Suprapubic skin (tissue), 4 donors: ENCODE measurements at regions not wholly inside any gene's neighbourhood (a gene's known extent, or its start where the extent isn't known, plus 50 kb on each side); places are given as distances from the start of the nearest gene placed in this dataset.

ENCODE experiments used
- DNase-seq, 2 donors: peaks; one replicate each; pipeline ENCODE4 v3.0.0-alpha.2; 2019; ENCODE audit warnings: low spot score in 2 of 2
- H3K27ac ChIP-seq: fragments of 200-600 bp; sonication (generic); one replicate; pipeline ENCODE4 v1.5.1; 2019
- H3K27me3 ChIP-seq: fragments of 200-600 bp; sonication (generic); one replicate; pipeline ENCODE4 v1.5.1; 2019
- H3K36me3 ChIP-seq: fragments of 200-600 bp; sonication (generic); one replicate; pipeline ENCODE4 v1.5.1; 2019
- H3K4me1 ChIP-seq: fragments of 200-600 bp; sonication (generic); one replicate; pipeline ENCODE4 v1.5.1; 2019
- H3K4me3 ChIP-seq: fragments of 200-600 bp; sonication (generic); one replicate; pipeline ENCODE4 v1.5.1; 2019; ENCODE audit warnings: mild to moderate bottlenecking
- H3K9me3 ChIP-seq: fragments of 200-600 bp; sonication (generic); one replicate; pipeline ENCODE4 v1.5.1; 2019
- EP300 ChIP-seq: sonication (generic); formaldehyde crosslinking; IDR thresholded peaks from one replicate; pipeline ENCODE4 v1.6.1; 2017; ENCODE audit warnings: antibody characterized with exemption
- POLR2A ChIP-seq, 2 donors: fragments of 450-650 bp; IDR thresholded peaks; one replicate each; pipeline ENCODE4 v1.6.1; 2017; ENCODE audit warnings: antibody characterized with exemption in 2 of 2, mild to moderate bottlenecking in 2 of 2, moderate library complexity in 2 of 2
- POLR2AphosphoS5 ChIP-seq, 3 donors: sonication (generic); formaldehyde crosslinking; IDR thresholded peaks; one replicate each; pipeline ENCODE4 v1.6.1; 2017; ENCODE audit warnings: antibody characterized with exemption in 3 of 3
- WGBS: methylation state at CpG from one replicate; pipeline ENCODE4 v1.1.5; 2018; 5-methylcytosine and 5-hydroxymethylcytosine counted together
- TF ChIP-seq, protein P1 (sequence below), 2 donors: fragments of 200-600 bp in 1 of 2; fragments of 450-650 bp in 1 of 2; sonication (generic) in 1 of 2; IDR thresholded peaks; one replicate each; pipeline ENCODE4 v1.5.1; 2016 to 2019; ENCODE audit warnings: antibody characterized with exemption in 2 of 2, mild to moderate bottlenecking in 1 of 2, moderate library complexity in 1 of 2

DNA sequence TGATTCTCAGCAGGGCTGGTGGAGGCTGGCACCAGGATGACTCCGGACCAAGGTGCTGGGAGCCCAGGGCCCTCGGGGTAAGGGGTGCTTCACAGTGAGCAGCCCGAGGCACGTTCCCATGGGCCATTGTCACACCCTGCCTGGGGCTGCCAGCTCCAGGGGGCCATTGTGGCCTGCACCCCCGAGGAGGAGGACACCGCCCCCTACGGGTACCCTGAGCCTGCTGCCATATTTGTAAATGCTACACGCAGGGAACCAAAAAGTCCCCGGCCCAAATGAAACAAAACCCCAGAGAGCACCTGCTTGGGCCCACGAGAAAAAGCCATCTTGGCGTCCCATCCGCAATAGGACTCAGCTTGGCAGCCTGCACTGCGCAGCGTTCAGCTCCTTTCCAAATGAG lies 64.7 kb upstream of the GATA5 start:
- WGBS, result 98% methylated on average over 7 of the region's 14 CpGs
- peaks cover 9% of the 10 kb centered on the region for H3K4me1 ChIP-seq
- H3K9me3 ChIP-seq, result no peaks in the 10 kb centered on the region
- H3K36me3 ChIP-seq, result no peaks in the 10 kb centered on the region
- DNase-seq, result no peak
- no peak overlapping the region for H3K4me3 ChIP-seq
- H3K27ac ChIP-seq, result no peak overlapping the region
- peaks cover 82% of the 10 kb centered on the region for H3K27me3 ChIP-seq
- TF ChIP-seq POLR2A (IDR thresholded peaks at IDR 0.05), result no peak
- TF ChIP-seq EP300, result no peak
- TF ChIP-seq, protein P1, sequence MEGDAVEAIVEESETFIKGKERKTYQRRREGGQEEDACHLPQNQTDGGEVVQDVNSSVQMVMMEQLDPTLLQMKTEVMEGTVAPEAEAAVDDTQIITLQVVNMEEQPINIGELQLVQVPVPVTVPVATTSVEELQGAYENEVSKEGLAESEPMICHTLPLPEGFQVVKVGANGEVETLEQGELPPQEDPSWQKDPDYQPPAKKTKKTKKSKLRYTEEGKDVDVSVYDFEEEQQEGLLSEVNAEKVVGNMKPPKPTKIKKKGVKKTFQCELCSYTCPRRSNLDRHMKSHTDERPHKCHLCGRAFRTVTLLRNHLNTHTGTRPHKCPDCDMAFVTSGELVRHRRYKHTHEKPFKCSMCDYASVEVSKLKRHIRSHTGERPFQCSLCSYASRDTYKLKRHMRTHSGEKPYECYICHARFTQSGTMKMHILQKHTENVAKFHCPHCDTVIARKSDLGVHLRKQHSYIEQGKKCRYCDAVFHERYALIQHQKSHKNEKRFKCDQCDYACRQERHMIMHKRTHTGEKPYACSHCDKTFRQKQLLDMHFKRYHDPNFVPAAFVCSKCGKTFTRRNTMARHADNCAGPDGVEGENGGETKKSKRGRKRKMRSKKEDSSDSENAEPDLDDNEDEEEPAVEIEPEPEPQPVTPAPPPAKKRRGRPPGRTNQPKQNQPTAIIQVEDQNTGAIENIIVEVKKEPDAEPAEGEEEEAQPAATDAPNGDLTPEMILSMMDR (IDR thresholded peaks at IDR 0.05), result no peak
- no peak for TF ChIP-seq POLR2AphosphoS5 (IDR thresholded peaks at IDR 0.05)

DNA sequence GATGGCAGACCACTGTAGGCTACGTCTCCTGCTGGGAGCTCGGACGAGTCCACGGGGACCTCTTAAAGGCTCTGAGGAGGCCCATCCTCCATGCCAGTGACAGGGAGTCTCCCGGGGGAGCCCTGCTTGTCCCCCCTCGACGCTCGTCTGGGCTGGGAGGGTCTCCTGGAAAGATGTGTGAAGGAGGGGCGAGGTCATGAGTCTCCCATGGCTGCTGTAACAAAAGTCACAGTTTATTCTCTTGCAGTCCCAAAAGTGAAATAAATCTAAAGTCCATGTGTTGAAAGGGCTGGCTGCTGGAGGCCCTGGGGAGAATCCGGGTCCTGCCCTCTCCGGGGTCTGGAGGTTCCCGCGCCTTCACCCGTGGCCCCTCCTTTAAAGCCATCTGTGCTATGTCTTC lies 67.1 kb upstream of the GATA5 start:
- no peak for DNase-seq
- 61% methylated on average over 9 of the region's 14 CpGs for WGBS
- no peaks in the 10 kb centered on the region for H3K9me3 ChIP-seq
- TF ChIP-seq POLR2A (IDR thresholded peaks at IDR 0.05), result no peak
- no peak for TF ChIP-seq EP300
- TF ChIP-seq POLR2AphosphoS5 (IDR thresholded peaks at IDR 0.05), result no peak
- TF ChIP-seq, protein P1 (IDR thresholded peaks at IDR 0.05), result no peak
- no peak overlapping the region for H3K27ac ChIP-seq
- H3K4me1 ChIP-seq, result peaks cover 9% of the 10 kb centered on the region
- H3K4me3 ChIP-seq, result no peak overlapping the region
- H3K36me3 ChIP-seq, result no peaks in the 10 kb centered on the region
- H3K27me3 ChIP-seq, result peaks cover 82% of the 10 kb centered on the region

DNA sequence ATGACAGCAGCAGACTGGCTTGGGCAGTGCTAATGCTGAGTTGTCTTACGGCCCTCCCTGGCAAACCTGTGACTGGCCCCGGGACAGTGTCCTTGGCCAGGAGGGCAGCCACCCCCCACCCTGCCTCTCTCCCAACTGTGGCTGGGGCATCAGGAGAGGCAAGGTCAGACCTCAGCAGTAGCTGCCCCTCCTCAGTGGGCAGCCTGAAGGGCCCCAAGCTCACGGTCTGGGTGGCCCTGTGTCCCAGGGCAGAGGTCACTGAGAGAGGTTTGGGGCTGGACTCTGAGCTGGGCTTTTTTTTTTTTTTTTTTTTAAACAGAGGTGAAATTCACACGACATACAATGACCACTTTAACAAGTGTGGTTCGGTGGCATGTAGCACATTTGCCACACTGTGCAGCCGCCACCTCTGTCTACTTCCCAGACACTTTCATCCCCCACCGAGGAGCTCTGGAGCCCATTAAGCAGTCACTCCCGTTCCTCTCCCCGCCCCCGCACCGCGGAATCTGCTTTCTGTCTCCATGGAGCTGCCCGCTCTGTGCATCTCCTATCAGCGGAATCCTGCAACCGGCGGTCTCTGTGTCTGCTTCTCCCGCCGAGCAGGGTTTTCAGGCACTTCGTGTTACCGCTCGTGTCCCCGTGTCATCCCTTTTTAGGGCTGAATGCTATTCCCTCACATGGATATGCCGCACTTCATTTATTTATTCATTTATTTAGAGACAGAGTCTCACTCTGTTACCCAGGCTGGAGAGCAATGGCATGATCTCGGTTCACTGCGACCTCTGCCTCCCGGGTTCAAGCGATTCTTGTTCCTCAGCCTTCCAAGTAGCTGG lies 67.9 kb upstream of the GATA5 start:
- WGBS, result 67% methylated on average over 27 of the region's 27 CpGs
- H3K9me3 ChIP-seq, result no peaks in the 10 kb centered on the region
- no peaks in the 10 kb centered on the region for H3K36me3 ChIP-seq
- H3K4me1 ChIP-seq, result peaks cover 9% of the 10 kb centered on the region
- H3K27ac ChIP-seq, result no peak overlapping the region
- TF ChIP-seq POLR2A (IDR thresholded peaks at IDR 0.05), result no peak
- TF ChIP-seq EP300, result no peak
- TF ChIP-seq, protein P1 (IDR thresholded peaks at IDR 0.05), result no peak
- no peak for TF ChIP-seq POLR2AphosphoS5 (IDR thresholded peaks at IDR 0.05)
- DNase-seq, result no peak
- peaks cover 81% of the 10 kb centered on the region for H3K27me3 ChIP-seq
- H3K4me3 ChIP-seq, result no peak overlapping the region

DNA sequence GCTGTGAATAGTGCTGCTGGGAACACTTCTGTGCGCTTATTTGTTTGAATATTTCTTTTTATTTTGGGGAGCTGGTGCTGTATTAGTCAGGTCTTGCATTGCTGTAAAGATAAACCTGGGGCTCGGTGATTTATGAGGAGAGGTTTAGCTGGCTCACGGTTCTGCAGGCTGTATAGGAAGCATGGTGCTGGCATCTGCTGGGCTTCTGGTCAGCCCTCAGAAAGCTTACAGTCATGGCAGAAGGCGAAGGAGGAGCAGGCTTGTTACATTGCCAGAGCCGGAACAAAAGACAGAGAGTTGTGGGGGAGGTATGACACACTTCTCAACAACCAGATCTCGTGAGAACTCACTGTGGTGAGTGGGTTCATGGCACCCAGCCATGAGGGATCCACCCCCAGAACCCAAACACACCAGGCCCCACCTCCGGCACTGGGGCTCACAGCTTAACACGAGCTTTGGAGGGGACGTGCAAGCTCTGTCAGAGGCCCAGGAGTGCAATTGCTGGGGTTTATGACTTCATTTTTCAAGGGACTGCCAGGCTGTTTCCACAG lies 68.8 kb upstream of the GATA5 start:
- H3K4me3 ChIP-seq, result no peak overlapping the region
- no peak overlapping the region for H3K27ac ChIP-seq
- H3K4me1 ChIP-seq, result peaks cover 2% of the 10 kb centered on the region
- peaks cover 84% of the 10 kb centered on the region for H3K27me3 ChIP-seq
- WGBS, result 84% methylated on average over 9 of the region's 9 CpGs
- no peaks in the 10 kb centered on the region for H3K9me3 ChIP-seq
- TF ChIP-seq EP300, result no peak
- TF ChIP-seq POLR2AphosphoS5 (IDR thresholded peaks at IDR 0.05), result no peak
- TF ChIP-seq, protein P1 (IDR thresholded peaks at IDR 0.05), result no peak
- TF ChIP-seq POLR2A (IDR thresholded peaks at IDR 0.05), result no peak
- DNase-seq, result no peak
- H3K36me3 ChIP-seq, result no peaks in the 10 kb centered on the region

DNA sequence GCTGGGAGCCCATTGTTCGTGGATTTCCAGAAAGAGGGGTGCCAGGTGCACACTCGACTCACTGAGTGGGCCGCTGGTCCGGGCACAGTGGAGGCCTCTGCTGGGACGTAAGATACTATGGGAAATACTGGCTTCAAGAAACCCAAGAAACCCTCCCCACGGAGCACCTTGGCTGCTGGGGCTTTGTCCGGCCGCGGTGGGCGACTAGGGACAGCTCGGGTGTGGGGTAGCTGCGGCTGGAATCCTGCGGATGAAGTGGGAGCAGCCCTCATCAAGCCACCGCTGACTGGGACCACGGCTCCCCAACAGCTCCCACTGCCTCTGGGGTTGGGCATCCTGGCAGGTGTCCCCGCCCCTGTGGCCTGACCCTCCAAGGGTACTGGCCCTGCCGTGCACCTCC lies 69.5 kb upstream of the GATA5 start:
- H3K27me3 ChIP-seq, result peaks cover 84% of the 10 kb centered on the region

More for the DNA sequence above, 69.5 kb upstream of the GATA5 start:
- DNase-seq, result no peak
- no peak for TF ChIP-seq POLR2A (IDR thresholded peaks at IDR 0.05)
- TF ChIP-seq POLR2AphosphoS5 (IDR thresholded peaks at IDR 0.05), result no peak
- no peak for TF ChIP-seq EP300
- TF ChIP-seq, protein P1 (IDR thresholded peaks at IDR 0.05), result no peak
- Histone ChIP-seq H3K9me3 (no peaks in the 10 kb centered on the region), H3K36me3 (no peaks in the 10 kb centered on the region), H3K27ac (no peak overlapping the region), H3K4me1 (peaks cover 3% of the 10 kb centered on the region), H3K4me3 (no peak overlapping the region)
- WGBS, result 89% methylated on average over 16 of the region's 17 CpGs
